Activated naive CD4-positive, alpha-beta T cell treated with anti-CD3 and anti-CD28 coated beads for 36 hours (primary cell): ENCODE measurements at regions not wholly inside any gene's neighbourhood (a gene's known extent, or its start where the extent isn't known, plus 50 kb on each side); places are given as distances from the start of the nearest gene placed in this dataset.
A peak's percentile ranks its signal among the peaks of the same experiment; 100 is the strongest.

Experiments
- CTCF ChIA-PET: fragments of 350-600 bp; sonication (Branson Sonifier 250); formaldehyde crosslinking; loops from one replicate; lab custom pipeline; 2021; ENCODE audit warnings: antibody characterized with exemption; lab: Charles Lee
- DNase-seq: peaks from one replicate; pipeline ENCODE4 v3.0.0-alpha.2; 2020
- H3K27ac Mint-ChIP-seq: one replicate; pipeline ENCODE4 v1.8.0; 2021; ENCODE audit warnings: mild to moderate bottlenecking, mixed read lengths
- H3K27me3 Mint-ChIP-seq: one replicate; pipeline ENCODE4 v1.8.0; 2021; ENCODE audit warnings: low read depth, mixed read lengths
- H3K36me3 Mint-ChIP-seq: one replicate; pipeline ENCODE4 v1.8.0; 2021; ENCODE audit warnings: low read depth, mixed read lengths
- H3K4me1 Mint-ChIP-seq: one replicate; pipeline ENCODE4 v1.8.0; 2021; ENCODE audit warnings: low read depth, mixed read lengths
- H3K4me3 Mint-ChIP-seq: one replicate; pipeline ENCODE4 v1.8.0; 2021; ENCODE audit warnings: mild to moderate bottlenecking, moderate library complexity, mixed read lengths
- H3K9me3 Mint-ChIP-seq: one replicate; pipeline ENCODE4 v1.8.0; 2021; ENCODE audit warnings: mixed read lengths
- intact Hi-C: fragments of 100-400 bp; cut with micrococcal nuclease; formaldehyde crosslinking; loops from one replicate; pipeline ENCODE4 v1.15.1; 2023

GRCh38 chr3:31135546-31135945 is 241.1 kb upstream of the GADL1 start:
- no peaks in the 10 kb centered on the region for H3K9me3 Mint-ChIP-seq
- H3K4me3 Mint-ChIP-seq: no peak overlapping the region
- no peaks in the 10 kb centered on the region for H3K4me1 Mint-ChIP-seq
- CTCF ChIA-PET: interaction anchor here (0.7 to 0.9 kb wide), 2 partner anchors 293 to 377 kb away, joined by 3 read pairs; no protein-coding TSS in a partner anchor
- DNase-seq: no peak
- H3K36me3 Mint-ChIP-seq: no peaks in the 10 kb centered on the region
- intact Hi-C loops: no loop called here
- H3K27me3 Mint-ChIP-seq: no peaks in the 10 kb centered on the region
- no peak overlapping the region for H3K27ac Mint-ChIP-seq

- no peaks in the 10 kb centered on the region for H3K36me3 Mint-ChIP-seq
- intact Hi-C loops: no loop called here
- DNase-seq: no peak
- H3K9me3 Mint-ChIP-seq: no peaks in the 10 kb centered on the region
- H3K4me3 Mint-ChIP-seq: no peak overlapping the region
- no peak overlapping the region for H3K27ac Mint-ChIP-seq
- no peaks in the 10 kb centered on the region for H3K4me1 Mint-ChIP-seq
- CTCF ChIA-PET: no interaction called here
- H3K27me3 Mint-ChIP-seq: no peaks in the 10 kb centered on the region
Observed at GRCh38 chr3:31137718-31138465, 243.4 kb upstream of the GADL1 start.

GRCh38 chr3:31140470-31140869 is 246.0 kb upstream of the GADL1 start:
- DNase-seq: no peak
- intact Hi-C loops: no loop called here
- H3K27me3 Mint-ChIP-seq: no peaks in the 10 kb centered on the region
- no peaks in the 10 kb centered on the region for H3K4me1 Mint-ChIP-seq
- CTCF ChIA-PET: no interaction called here
- no peak overlapping the region for H3K4me3 Mint-ChIP-seq
- H3K9me3 Mint-ChIP-seq: no peaks in the 10 kb centered on the region
- H3K36me3 Mint-ChIP-seq: no peaks in the 10 kb centered on the region
- no peak overlapping the region for H3K27ac Mint-ChIP-seq

GRCh38 chr3:31142139-31142538 is 247.7 kb upstream of the GADL1 start:
- Mint-ChIP-seq H3K27ac (no peak overlapping the region), H3K4me3 (no peak overlapping the region), H3K27me3 (no peaks in the 10 kb centered on the region), H3K9me3 (peaks cover 2% of the 10 kb centered on the region), H3K4me1 (no peaks in the 10 kb centered on the region), H3K36me3 (no peaks in the 10 kb centered on the region)
- no peak for DNase-seq
- intact Hi-C loops: no loop called here
- CTCF ChIA-PET: no interaction called here

- peaks cover 3% of the 10 kb centered on the region for H3K9me3 Mint-ChIP-seq
- no peak for DNase-seq
- no peaks in the 10 kb centered on the region for H3K4me1 Mint-ChIP-seq
- H3K36me3 Mint-ChIP-seq: no peaks in the 10 kb centered on the region
- H3K4me3 Mint-ChIP-seq: no peak overlapping the region
- no peak overlapping the region for H3K27ac Mint-ChIP-seq
- CTCF ChIA-PET: no interaction called here
- intact Hi-C loops: no loop called here
- H3K27me3 Mint-ChIP-seq: no peaks in the 10 kb centered on the region
Observed at GRCh38 chr3:31142543-31142942, 248.1 kb upstream of the GADL1 start.

GRCh38 chr3:31145062-31145461 is 250.6 kb upstream of the GADL1 start:
- Mint-ChIP-seq H3K4me1 (no peaks in the 10 kb centered on the region), H3K4me3 (no peak overlapping the region), H3K36me3 (peaks cover 9% of the 10 kb centered on the region), H3K27me3 (no peaks in the 10 kb centered on the region), H3K9me3 (peaks cover 13% of the 10 kb centered on the region), H3K27ac (no peak overlapping the region)
- intact Hi-C loops: no loop called here
- CTCF ChIA-PET: no interaction called here
- no peak for DNase-seq

GRCh38 chr3:31147550-31147949 is 253.1 kb upstream of the GADL1 start:
- no peak for DNase-seq
- H3K4me1 Mint-ChIP-seq: no peaks in the 10 kb centered on the region
- CTCF ChIA-PET: no interaction called here
- intact Hi-C loops: no loop called here
- H3K27me3 Mint-ChIP-seq: no peaks in the 10 kb centered on the region
- no peak overlapping the region for H3K4me3 Mint-ChIP-seq
- peaks cover 11% of the 10 kb centered on the region for H3K36me3 Mint-ChIP-seq
- no peak overlapping the region for H3K27ac Mint-ChIP-seq
- peaks cover 20% of the 10 kb centered on the region for H3K9me3 Mint-ChIP-seq

GRCh38 chr3:31157047-31157694 is 262.7 kb upstream of the GADL1 start:
- no peak overlapping the region for H3K27ac Mint-ChIP-seq
- peaks cover 9% of the 10 kb centered on the region for H3K4me1 Mint-ChIP-seq
- no peaks in the 10 kb centered on the region for H3K36me3 Mint-ChIP-seq
- intact Hi-C loops: no loop called here
- no peak for DNase-seq
- peak overlapping the region; percentile 12 for H3K4me3 Mint-ChIP-seq
- CTCF ChIA-PET: no interaction called here
- H3K27me3 Mint-ChIP-seq: no peaks in the 10 kb centered on the region
- H3K9me3 Mint-ChIP-seq: no peaks in the 10 kb centered on the region

GRCh38 chr3:31157893-31158620 is 263.6 kb upstream of the GADL1 start:
- DNase-seq: no peak
- Mint-ChIP-seq H3K36me3 (no peaks in the 10 kb centered on the region), H3K27me3 (no peaks in the 10 kb centered on the region), H3K4me1 (peaks cover 9% of the 10 kb centered on the region), H3K27ac (no peak overlapping the region), H3K4me3 (no peak overlapping the region), H3K9me3 (no peaks in the 10 kb centered on the region)
- intact Hi-C loops: no loop called here
- CTCF ChIA-PET: interaction anchor here (0.6 kb wide), 1 partner anchor 96 kb away, joined by 3 read pairs; no protein-coding TSS in a partner anchor

- H3K9me3 Mint-ChIP-seq: no peaks in the 10 kb centered on the region
- no peak for DNase-seq
- CTCF ChIA-PET: interaction anchor here (0.6 kb wide), 1 partner anchor 1566 kb away, joined by 5 read pairs; no protein-coding TSS in a partner anchor
- no peak overlapping the region for H3K4me3 Mint-ChIP-seq
- H3K36me3 Mint-ChIP-seq: no peaks in the 10 kb centered on the region
- H3K27me3 Mint-ChIP-seq: no peaks in the 10 kb centered on the region
- intact Hi-C loops: no loop called here
- H3K27ac Mint-ChIP-seq: no peak overlapping the region
- peaks cover 9% of the 10 kb centered on the region for H3K4me1 Mint-ChIP-seq
Observed at GRCh38 chr3:31159331-31160039, 265.0 kb upstream of the GADL1 start.

GRCh38 chr3:31161889-31162288 is 267.4 kb upstream of the GADL1 start:
- no peak overlapping the region for H3K27ac Mint-ChIP-seq
- H3K4me1 Mint-ChIP-seq: peaks cover 7% of the 10 kb centered on the region
- CTCF ChIA-PET: no interaction called here
- H3K36me3 Mint-ChIP-seq: no peaks in the 10 kb centered on the region
- intact Hi-C loops: no loop called here
- no peak overlapping the region for H3K4me3 Mint-ChIP-seq
- H3K9me3 Mint-ChIP-seq: no peaks in the 10 kb centered on the region
- H3K27me3 Mint-ChIP-seq: no peaks in the 10 kb centered on the region
- DNase-seq: no peak

GRCh38 chr3:31164381-31164780 is 269.9 kb upstream of the GADL1 start:
- Mint-ChIP-seq H3K4me3 (no peak overlapping the region), H3K9me3 (no peaks in the 10 kb centered on the region), H3K27me3 (no peaks in the 10 kb centered on the region), H3K36me3 (no peaks in the 10 kb centered on the region), H3K4me1 (peaks cover 3% of the 10 kb centered on the region), H3K27ac (no peak overlapping the region)
- DNase-seq: no peak
- CTCF ChIA-PET: interaction anchor here (1.3 kb wide), 1 partner anchor 298 kb away, joined by 3 read pairs; no protein-coding TSS in a partner anchor
- intact Hi-C loops: no loop called here
